GM21390 (cell line): ENCODE measurements at regions not wholly inside any gene's neighbourhood (a gene's known extent, or its start where the extent isn't known, plus 50 kb on each side); places are given as distances from the start of the nearest gene placed in this dataset.

Experiments used
- ATAC-seq: cut with Tn5 transposase; IDR thresholded peaks from one replicate; pipeline ENCODE4 v1.9.1; 2021; ENCODE audit not compliant: unreplicated experiment

DNA sequence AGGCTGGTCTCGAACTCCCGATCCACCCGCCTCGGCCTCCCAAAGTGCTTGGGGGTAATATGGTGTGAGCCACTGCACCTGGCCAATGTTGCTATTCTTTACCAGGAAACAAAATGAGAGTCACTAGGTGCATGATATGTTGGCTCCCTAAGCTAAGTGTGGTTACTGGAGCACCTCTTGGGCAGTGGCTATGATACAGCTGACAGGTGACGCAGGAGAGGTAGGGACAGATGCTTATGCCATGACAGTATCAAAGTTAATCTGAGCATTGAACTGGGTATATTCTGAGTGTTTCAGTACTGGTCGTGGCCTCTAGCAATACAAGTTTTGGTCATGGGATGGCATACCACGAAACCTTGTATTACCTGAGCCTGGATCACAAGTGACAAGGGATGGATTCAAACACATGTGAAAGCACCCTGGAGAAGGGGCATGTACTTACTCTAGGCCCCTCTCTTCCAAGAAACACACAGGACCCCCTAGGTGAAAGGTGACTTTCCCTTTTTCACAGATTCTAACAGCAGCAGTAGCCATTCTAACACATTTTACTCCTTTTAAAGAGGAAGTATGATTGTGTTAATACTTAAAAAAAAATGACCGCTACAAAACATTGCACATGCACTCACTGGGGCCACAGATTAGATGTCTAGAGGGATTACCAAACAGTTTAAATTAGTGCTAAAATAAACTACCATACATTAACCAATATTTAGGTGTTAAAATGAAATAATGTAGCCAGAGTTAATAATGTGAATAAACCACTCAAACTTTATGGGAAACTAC, 467.3 kb downstream of the SHQ1 start:
- ATAC-seq, result no peak

DNA sequence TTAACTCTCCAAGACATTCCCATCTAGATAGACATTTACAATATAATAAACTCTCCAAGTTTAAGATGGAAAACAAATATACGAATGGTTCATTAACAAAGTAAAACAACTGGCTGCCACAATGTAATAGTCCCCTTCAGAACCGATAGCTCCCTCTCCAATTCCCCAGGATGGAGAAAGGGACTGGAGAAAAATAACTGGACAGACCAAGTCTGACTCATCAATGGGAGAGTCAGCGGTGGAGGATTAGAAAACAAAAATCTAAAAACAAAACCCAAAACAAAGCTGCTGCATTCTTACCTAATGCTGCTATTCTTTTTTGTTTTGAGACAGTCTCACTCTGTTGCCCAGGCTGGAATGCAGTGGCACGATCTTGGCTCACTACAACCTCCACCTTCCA, 468.1 kb downstream of the SHQ1 start:
- ATAC-seq, result no peak

DNA sequence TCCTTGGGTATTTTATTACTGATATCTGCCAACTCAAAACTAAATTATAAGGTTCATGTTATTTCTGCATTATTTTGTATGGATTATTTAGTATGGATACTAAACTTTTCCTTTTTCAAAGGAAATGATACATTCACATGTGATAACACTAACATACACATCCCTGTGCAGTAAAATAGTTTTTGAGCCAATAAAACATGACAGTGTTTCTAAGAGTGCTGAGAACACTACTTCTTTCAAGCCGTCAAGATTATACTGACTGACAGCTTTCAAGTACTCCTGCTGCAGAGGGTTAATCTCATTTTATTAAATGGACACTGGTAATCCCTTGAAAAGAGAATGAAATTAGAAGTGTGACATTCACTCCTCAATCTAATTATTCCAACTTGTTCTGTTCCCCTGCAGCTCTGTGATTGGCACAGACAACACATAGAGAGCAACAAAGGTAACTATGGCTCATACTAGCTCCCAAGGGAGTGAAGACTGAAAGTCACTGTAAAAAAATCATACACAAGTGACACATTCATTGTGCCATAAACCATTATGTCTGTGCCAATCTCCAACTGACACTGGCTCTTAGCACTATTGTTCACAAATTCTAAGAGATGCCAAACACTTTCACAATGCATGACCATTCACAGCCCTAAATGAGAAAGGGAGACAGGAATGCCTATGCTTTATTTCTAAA, 468.6 kb downstream of the SHQ1 start:
- ATAC-seq, result no peak

DNA sequence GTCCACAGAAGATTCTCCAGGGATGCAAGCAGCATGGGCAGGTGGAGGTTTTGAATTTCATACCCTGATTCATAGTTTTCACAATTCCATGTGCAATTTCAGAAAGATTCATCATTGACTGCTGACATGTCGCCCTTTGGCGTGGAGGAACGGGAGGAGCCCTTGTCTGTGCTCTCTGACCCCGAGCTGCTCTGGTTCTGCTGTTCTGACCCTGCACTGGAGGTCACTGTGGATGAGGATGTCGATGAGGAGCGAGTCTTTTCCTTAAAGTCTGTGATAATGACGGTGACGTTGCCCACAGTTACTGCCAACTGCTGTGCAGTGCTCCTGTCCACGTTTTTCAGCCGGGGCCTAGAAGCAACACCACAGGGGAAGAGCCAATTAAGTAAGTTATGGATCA, 470.0 kb downstream of the SHQ1 start:
- no peak for ATAC-seq

DNA sequence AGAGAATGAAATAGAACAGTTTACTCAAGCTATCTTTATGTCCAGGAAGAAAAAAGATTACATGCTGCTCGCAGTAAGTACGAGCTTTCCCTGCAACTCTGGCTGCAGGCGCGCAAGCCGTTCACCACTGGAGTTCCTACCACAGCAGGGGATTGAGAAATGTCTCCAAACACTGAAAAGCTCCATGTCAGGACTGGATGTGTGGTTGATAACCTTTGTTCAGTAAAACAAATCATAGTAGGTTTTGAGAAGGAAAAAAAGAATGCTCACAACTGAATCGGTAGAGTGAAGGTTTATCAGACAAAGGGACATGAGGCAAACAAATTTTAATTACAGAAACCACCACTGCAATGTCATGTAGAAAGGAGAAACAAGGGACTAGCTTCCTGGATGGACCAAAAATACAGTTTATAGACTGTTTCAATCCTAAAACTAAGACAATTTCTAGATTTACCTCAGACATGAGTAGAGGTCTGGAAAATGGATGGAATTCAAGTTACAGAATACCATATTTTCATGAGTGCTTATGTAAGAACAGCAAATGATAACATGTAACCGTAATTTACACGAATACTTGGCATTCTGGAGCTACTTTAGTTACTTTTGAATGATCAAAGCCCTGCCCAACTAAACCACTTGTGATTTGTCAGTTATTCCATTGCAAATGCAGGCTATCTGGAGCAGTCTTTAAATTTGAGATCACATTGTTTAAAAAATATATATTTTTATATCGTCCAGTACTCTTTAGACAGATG, 471.1 kb downstream of the SHQ1 start:
- no peak for ATAC-seq

DNA sequence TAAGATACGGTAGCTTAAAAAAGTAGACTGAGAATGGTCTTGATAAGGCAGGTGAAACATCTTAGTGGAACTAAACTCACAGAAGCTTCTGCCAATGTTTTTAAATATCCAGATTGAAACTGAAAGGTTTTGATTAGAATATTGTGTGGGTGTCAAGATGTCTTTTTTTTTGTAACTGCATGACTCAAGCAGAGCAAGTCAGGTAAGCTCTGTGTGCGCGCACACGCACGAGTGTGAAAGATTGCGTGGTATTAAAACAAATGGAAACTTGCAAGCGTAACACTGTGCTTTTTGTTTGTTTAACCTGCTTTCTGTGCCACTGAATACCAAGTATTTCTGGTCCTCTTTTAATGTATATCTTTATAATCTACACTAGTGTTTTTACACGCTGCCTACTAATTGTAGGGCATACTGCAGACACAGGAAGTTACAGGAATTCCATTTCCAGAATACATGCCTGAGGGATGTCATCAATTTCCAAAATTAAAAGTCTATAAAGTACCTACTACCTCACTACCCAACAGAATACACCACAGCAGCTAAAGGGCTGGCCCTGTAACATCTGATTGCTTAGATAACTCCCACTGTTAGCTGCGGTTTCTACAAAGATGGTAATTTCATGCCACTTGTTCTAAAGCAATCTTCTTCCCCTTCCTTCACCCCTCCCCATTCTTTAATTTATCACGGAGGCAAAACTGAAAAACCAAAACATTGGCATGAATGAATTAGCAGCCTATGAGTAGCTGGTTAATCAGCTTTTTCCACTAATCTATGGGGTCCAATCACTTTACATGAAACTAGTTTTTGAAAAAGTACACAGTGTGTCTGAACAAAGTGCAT, 472.8 kb downstream of the SHQ1 start:
- ATAC-seq, result peak; percentile 63

DNA sequence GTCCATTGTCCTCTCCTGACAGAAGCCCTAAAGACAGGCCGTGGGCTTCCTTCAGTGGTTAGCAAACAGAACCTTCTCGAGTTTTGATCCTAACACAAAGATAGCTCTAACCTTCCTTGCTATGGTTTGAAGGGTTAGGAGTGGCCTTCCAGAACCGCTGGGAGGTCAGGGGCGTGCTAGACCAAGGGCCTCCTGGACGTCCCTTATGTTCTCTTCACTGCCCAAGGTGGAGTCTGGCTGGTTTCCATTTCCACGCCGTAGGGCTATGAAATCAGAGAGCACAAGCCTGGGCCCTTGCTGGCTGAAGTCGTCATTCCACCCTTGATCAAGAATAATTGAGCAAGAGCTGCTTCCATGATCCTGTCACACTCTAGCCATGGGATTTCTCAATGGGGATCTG, 475.1 kb downstream of the SHQ1 start:
- no peak for ATAC-seq

DNA sequence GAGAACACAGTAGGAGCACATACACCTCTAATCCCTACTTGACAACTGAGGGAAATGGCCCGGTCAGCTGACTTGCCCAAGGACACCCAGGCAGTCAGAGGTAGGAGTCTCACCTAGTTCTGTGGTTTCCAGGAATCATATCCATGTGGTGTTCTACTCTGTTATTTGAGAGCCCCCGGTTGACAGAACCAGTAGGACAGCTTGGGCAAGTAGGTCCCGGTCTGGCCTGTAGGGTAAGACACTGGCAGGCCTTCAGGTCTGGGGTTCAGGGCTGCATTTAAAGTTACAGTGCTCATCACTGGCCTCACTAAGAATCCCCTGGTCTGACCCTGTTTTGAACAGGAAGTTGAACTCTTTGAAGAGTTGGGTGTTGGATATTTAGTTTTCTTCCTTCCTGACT, 476.1 kb downstream of the SHQ1 start:
- ATAC-seq, result no peak

DNA sequence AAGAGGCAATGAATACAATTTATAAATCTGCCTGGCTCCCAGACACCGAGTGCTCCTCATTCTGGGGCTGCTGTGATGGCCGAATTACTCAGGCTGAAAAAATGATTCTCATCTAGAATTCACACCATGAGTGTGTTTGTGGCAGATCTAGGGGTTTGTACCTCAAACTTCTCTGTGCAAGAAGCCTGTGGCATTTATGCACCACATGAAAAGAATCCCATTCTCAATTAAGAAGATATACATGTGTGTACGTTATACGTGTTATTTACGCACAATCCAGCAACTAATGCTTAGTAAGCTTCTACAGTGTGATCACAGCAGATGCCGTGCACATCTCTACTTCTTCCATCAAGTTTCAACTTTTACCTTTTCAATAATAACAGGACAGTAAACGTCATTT, 476.8 kb downstream of the SHQ1 start:
- no peak for ATAC-seq

DNA sequence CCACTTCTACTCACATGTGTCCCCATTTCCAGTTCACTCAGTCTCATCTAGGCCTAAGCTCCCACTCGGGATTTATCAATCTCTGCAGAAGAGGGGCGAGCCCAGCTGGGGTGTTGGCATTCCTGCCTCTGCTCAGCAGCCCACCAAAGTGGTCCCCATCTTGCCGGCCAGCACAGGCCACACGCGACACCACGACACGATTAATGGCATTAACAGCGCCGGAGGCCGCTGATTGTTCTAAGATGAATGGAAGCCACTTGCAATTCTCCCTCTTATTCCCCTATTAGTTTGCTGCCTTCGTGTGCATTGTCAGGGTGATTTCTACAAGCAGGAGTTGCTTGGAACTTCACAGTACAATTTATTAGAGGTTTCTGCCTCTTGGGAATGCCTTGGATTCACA, 477.3 kb downstream of the SHQ1 start:
- no peak for ATAC-seq

DNA sequence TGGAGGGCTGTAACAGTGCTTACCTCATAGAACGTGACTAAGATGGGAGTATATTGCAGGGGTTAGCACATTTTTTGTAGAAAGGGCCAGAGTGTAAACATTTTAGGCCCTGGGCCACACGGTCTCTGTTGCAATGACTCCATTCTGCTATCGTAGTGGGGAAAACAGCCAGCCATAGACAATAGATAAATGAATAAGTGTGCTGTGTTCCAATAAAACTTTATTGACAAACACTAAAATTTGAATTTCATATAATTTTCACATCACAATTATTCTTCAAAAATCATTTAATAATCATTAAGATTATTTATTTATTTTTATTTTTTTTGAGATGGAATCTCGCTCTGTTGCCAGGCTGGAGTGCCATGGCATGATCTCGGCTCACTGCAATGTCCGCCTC, 478.6 kb downstream of the SHQ1 start:
- no peak for ATAC-seq

DNA sequence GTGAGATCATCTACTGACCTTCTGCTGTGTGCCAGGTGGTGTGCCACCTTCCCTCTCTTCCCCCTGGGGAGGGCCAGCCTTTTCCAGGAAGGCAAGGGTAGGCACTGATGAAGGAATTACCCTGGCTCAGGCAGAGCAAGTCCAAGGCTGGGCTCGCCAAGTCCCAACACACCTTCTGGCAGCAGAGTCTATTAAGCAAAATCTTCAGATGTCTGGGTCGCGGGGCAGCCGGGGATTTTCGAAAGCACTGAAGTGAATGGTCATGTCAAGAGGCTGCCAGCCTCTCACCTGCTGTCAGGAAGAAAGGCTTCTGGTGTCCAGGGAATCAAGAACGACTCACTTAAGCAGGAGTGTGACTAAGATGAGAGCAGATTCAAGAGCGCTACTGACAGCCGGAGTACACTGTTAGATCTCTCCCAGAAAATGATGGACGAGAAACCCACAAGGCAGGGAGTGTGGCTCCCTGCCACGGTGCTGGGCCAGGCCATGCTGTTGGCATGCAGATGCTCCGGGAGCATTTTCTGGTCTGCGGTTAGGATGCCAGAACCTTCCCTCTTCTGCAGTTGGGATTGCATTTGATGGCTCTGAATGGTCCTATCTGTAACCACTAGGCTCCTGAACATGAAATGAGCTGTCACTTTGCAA, 479.8 kb downstream of the SHQ1 start:
- ATAC-seq, result no peak

DNA sequence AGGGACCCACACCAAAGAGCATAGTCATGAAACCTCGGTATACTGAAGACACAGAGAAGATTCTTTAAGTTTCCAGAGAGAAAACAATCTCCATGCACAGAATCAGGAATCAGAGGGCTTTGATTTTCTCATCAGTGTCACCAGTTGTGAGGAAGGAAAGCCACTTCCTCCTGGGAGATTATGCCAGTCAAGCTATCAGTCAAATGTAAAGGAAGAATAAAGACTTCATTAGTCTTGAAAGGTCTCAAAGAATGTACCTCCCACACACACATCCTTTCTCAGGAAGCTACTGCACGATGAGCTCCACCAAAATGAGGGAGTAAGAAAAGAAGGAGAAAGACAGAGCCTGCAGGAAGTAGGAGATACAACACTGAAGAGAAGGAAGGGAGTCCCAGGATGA, 486.3 kb downstream of the SHQ1 start:
- ATAC-seq, result no peak

DNA sequence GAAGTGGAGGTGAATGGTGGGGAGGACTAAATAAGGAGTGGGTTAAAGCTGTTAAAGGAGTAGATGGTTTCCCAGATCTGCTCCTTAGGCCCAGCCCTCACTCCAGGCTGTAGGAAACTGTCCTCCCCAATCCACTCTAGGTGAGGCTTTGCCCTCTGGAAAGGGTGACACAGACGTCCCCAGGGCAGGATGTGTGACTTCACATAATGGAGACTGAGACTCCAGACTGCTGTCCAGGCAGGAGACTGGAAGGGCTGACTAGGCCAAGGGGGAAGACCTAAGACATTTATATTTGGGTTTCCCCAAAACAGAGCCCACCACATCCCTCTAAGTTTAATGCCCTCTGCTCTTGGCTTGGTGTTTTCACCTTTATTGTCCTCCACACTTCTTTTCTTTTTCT, 488.5 kb downstream of the SHQ1 start:
- no peak for ATAC-seq

DNA sequence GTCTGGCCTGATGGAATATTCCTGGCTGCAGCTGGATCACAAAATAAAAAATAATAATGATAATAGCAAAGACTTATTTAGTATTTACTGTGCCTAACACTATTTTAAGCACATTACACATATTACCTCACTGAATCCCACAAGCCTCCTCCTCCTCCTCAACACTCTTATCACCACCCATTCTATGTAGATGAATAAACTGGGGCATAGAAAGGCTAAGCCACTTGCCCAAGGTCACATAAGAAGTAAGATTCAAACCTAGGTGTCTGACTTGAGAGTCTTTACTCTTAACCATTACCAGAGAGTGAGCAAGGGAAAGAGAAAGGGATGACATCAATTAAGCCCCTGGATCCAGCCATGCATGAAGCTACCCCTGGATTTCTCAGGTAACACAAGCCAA, 493.1 kb downstream of the SHQ1 start:
- no peak for ATAC-seq

DNA sequence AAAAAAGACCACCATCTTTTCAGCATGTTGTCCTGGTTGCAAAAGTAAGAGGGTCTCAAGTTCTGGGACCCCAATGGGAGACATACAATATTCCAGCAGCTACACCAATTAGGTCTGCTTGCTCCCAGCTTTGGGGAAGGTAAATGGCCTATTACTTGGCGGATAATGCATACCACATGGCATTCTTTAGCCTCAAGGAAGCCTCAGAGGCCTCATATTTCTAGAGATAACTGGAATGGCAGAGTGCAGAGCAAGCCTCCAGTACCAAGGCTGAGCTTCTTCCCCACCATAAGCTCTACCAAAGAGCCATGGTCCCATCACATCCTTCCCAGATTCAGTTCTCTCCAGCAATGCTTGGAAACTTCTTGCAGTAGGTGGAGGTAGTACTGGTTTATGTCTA, 493.8 kb downstream of the SHQ1 start:
- no peak for ATAC-seq

DNA sequence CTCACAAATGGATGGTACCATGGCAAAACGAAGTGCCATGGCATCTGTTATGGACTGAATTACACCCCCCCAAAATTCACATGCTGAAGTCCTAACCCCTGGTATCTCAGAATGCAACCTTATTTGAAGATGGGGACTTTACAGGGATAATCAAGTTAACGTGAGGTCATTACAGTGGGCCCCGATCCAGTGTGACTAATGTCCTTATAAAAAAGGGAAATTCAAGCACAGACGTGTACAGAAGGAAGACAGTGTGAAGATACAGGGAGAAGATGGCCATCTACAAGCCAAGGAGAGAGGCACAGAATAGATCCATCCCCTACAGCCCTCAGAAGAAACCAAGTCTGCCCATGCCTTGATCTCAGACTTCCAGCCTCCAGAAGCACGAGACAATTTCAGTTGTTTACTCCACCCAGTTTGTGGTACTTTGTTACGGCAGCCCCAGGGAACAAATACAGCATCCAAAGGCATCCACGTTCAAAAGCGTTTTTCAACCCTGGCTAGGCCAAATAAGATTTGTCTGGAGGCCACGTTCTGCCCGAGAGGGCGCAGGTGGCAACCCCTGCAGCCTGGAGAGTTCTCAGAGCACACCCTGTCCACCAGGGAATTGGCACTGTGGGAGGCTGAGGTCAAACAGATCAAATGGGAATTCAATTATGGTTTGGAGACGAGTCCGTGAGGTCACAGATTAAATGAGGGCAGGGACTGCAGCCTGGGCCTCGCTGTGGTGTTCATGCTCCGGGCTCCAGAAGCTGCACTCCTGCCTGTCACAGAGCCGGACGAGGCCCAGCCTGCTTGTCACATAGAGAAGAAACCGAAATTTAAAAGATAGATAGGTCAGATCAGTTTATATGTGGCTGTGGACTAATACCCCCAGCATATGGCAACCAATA, 494.8 kb downstream of the SHQ1 start:
- ATAC-seq, result no peak

DNA sequence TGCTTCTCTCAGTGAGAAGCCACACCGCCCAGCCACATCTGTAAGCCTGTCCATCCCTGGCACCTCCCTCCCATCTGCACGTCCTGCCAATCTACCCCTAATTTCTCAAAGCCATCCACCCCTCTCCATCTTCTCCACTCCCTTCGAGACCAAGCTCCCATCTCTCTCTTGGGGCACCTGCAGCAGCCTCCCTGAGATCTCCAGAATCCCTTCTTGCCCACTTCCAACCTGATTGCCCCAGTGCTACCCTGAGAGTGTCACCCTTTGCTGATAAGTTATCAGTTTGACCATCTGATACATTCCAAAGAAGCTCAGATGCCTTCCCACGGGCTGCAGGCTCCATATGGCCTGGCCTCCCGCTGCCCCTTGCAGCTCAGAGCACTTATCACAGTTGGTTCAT, 496.1 kb downstream of the SHQ1 start:
- no peak for ATAC-seq

DNA sequence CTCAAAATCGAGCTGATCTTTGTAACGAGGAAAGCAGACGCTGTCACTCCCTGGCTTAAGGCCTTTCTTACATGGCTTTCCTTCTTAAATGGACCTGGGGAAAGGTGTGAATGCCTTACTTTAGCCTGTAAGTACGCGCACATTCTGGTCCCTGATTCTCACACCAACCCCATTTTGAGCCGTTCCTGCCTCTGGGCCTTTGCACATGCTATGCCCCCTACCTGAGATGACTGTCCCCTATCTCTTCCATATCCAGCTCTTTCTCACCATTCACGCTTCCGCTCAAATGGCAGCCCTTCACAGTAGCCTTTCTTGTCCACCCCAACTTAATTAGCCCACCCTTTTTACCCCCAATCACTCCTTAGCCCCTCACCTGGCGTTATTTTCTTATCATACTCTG, 496.7 kb downstream of the SHQ1 start:
- ATAC-seq, result no peak
